ENCODE measurements at regions not wholly inside any gene's neighbourhood (a gene's known extent, or its start where the extent isn't known, plus 50 kb on each side); places are given as distances from the start of the nearest gene placed in this dataset.
"Not testable (repeated sequence)": the region's sequence is repeated elsewhere in the genome, so short reads cannot be mapped to it uniquely, and the experiment has no call there.

GRCh38 chr3:25916321-25916720 is 126.4 kb downstream of the OXSM start:
- no peaks in the 10 kb centered on the region for H3K9me2 ChIP-seq

GRCh38 chr3:25931967-25932366 is 142.1 kb downstream of the OXSM start:
- WGBS (ENCODE audit: low lambda C conversion rate) = 3% methylated on average over 6 of the region's 6 CpGs
- H3K9me3 ChIP-seq; H3K9me2 ChIP-seq; POLR2A ChIA-PET; H4K20me1 ChIP-seq (ENCODE audit: insufficient read depth); H3K27me3 ChIP-seq (ENCODE audit: insufficient read depth); H2AFZ ChIP-seq (ENCODE audit: low read depth); H3K9ac ChIP-seq; H3K4me2 ChIP-seq; H3K4me1 ChIP-seq (ENCODE audit: control insufficient read depth in 1 of 2, insufficient read depth in 2 of 2, low read depth in 1 of 2, low read length in 1 of 2); H3K79me2 ChIP-seq (ENCODE audit: insufficient read depth); H3K4me3 ChIP-seq (ENCODE audit: low read depth in 2 of 2, low read length in 1 of 2); H3K27ac ChIP-seq (ENCODE audit: low read depth in 2 of 2, low read length in 1 of 2); DNase-seq; H3F3A ChIP-seq (replicated peaks; ENCODE audit: insufficient read depth); H3K36me3 ChIP-seq (replicated peaks in 1 of 2; ENCODE audit: control insufficient read depth in 1 of 2, insufficient read depth in 2 of 2, low read length in 1 of 2): not testable (repeated sequence)
- CTCF ChIA-PET = interaction anchor here (1.1 kb wide), 1 partner anchor 20 kb away, joined by 3 read pairs; no protein-coding TSS in a partner anchor

More at GRCh38 chr3:25916321-25916720, 126.4 kb downstream of the OXSM start:
- Histone ChIP-seq H3K4me3 (ENCODE audit: low read depth in 2 of 2, low read length in 1 of 2) (no peak overlapping the region), H2AFZ (ENCODE audit: low read depth) (no peak overlapping the region), H4K20me1 (ENCODE audit: insufficient read depth) (no peaks in the 10 kb centered on the region), H3K4me2 (no peak overlapping the region), H3K9ac (no peak overlapping the region), H3F3A (replicated peaks; ENCODE audit: insufficient read depth) (no peaks in the 10 kb centered on the region), H3K4me1 (ENCODE audit: control insufficient read depth in 1 of 2, insufficient read depth in 2 of 2, low read depth in 1 of 2, low read length in 1 of 2) (no peaks in the 10 kb centered on the region), H3K9me3 (no peaks in the 10 kb centered on the region), H3K27me3 (ENCODE audit: insufficient read depth) (no peaks in the 10 kb centered on the region), H3K36me3 (replicated peaks in 1 of 2; ENCODE audit: control insufficient read depth in 1 of 2, insufficient read depth in 2 of 2, low read length in 1 of 2) (no peaks in the 10 kb centered on the region), H3K79me2 (ENCODE audit: insufficient read depth) (no peaks in the 10 kb centered on the region), H3K27ac (ENCODE audit: low read depth in 2 of 2, low read length in 1 of 2) (no peak overlapping the region)
- ChIA-PET CTCF (interaction anchor here (1.4 kb wide), 1 partner anchor 59 kb away, joined by 3 read pairs; no protein-coding TSS in a partner anchor), POLR2A (no interaction called here)
- DNase-seq = no peak
- no peak for TF ChIP-seq YY1 (IDR thresholded peaks at IDR 0.05; ENCODE audit: low read depth)
- no peak for TF ChIP-seq RCOR1 (IDR thresholded peaks at IDR 0.05; ENCODE audit: low read length)
- no peak for TF ChIP-seq CTCF (IDR thresholded peaks at IDR 0.05)
- no peak for TF ChIP-seq EP300 (IDR thresholded peaks at IDR 0.05; ENCODE audit: borderline replicate concordance in 1 of 2, low read depth in 1 of 2, low read length in 1 of 2)
- no peak for TF ChIP-seq EZH2phosphoT487 (IDR thresholded peaks at IDR 0.05; ENCODE audit: borderline replicate concordance, low read depth)
- no peak for TF ChIP-seq NFIC (IDR thresholded peaks at IDR 0.05; ENCODE audit: borderline replicate concordance)
- no peak for TF ChIP-seq ELF1 (IDR thresholded peaks at IDR 0.05)
- no peak for TF ChIP-seq FOXJ3 (CRISPR knock-in tag; IDR thresholded peaks at IDR 0.05)
- TF ChIP-seq MAX (IDR thresholded peaks at IDR 0.05; ENCODE audit: low read depth) = no peak
- TF ChIP-seq IRF3 (IDR thresholded peaks at IDR 0.05; ENCODE audit: low read depth, low read length) = no peak
- 0% methylated on average over 1 of the region's 1 CpG for WGBS (ENCODE audit: low lambda C conversion rate)

All from SK-N-SH (cell line).